ENCODE measurements at regions not wholly inside any gene's neighbourhood (a gene's known extent, or its start where the extent isn't known, plus 50 kb on each side); places are given as distances from the start of the nearest gene placed in this dataset.

- TF ChIP-seq POLR2A (IDR thresholded peaks at IDR 0.05; ENCODE audit: low read depth, low read length) (no peak), POLR2AphosphoS5 (IDR thresholded peaks at IDR 0.05; ENCODE audit: insufficient read depth, low read depth, low read length) (no peak), CTCF (IDR thresholded peaks at IDR 0.05; ENCODE audit: extremely low read depth in 1 of 2, insufficient read depth in 1 of 2, low read depth in 1 of 2, low read length in 2 of 2) (no peak), EZH2 (IDR thresholded peaks at IDR 0.05; ENCODE audit: borderline replicate concordance, low read depth, low read length, severe bottlenecking) (no peak), FOS (IDR thresholded peaks at IDR 0.05; ENCODE audit: borderline replicate concordance, insufficient read depth, low read length) (no peak), MAX (IDR thresholded peaks at IDR 0.05; ENCODE audit: insufficient read depth, insufficient read length) (no peak)
These were observed 281.9 kb upstream of the MTPN start for GRCh38 chr7:136259074-136259473.

Measured in endothelial cell of umbilical vein (primary cell).